HS-27A (cell line): ENCODE measurements at regions not wholly inside any gene's neighbourhood (a gene's known extent, or its start where the extent isn't known, plus 50 kb on each side); places are given as distances from the start of the nearest gene placed in this dataset.
A peak's percentile ranks its signal among the peaks of the same experiment; 100 is the strongest.

Source experiments
- DNase-seq: peaks from one replicate; pipeline ENCODE4 v3.0.0-alpha.2; 2012; ENCODE audit warnings: low read depth, missing footprints

GRCh38 chr18:44594799-44595467, 85.8 kb upstream of the SETBP1 start:
- DNase-seq: peak; percentile 77

- DNase-seq: no peak
Observed at GRCh38 chr18:44597797-44598196, 82.9 kb upstream of the SETBP1 start.

- DNase-seq: no peak
Observed at GRCh38 chr18:44598514-44598913, 82.2 kb upstream of the SETBP1 start.

- no peak for DNase-seq
Observed at GRCh38 chr18:44599412-44599811, 81.3 kb upstream of the SETBP1 start.

- peak; percentile 89 for DNase-seq
Observed at GRCh38 chr18:44601447-44601846, 79.2 kb upstream of the SETBP1 start.

- DNase-seq: no peak
Observed at GRCh38 chr18:44602380-44602779, 78.3 kb upstream of the SETBP1 start.

DNA sequence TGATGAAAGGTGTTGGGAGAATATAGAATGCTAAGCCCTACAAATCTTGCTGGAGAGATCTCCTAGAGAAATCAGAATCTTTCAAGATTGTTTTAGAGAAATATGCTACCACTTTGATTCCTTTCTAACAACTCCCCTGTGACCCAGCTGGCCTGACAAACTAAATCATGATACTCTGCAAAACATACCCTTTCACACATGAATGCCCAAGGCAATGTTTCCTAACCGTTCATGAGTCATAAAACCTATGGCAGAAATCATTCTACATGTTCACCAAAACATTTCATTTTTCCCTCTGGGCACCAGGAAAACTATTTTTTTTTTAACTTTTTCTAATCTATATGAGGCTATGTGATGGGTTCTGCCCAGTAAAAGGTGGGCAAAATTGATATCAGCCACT, 77.8 kb upstream of the SETBP1 start:
- no peak for DNase-seq

DNA sequence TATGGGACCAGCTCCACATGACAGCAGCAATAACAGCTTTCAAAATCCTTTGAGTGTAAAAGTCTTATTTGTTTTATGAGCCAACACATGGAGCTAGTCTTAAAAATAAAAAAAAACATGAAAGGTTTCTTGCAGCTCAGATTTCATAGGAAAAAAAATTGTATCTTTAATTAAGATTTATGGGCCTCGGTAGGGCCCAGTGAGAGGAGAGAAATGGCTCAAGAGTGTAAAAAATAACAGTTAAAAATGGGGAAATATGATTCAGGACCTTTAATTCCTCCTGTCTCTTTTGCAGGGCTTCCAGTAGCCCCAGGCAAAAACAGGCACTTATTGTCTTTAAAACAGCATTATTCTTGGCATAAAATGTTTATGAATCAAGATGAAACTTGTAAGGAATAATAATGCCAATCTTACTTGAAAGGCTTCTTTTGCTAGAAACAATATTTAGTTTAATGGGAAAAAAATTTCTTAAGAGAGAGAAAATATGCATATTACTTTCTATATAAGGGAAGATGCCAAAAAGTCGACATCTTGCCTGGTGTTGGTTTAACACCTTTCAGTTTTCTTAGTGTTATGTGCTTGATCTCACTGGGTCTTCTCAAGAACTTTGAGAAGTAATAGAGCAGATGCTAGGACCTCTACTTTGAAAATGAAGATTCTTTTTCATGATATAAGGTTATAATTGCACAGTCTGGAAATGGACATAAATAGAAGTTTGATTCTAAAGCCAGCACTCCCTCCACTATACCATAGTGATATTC, 71.3 kb upstream of the SETBP1 start:
- DNase-seq: no peak

- no peak for DNase-seq
Observed at GRCh38 chr18:44620812-44621211, 59.9 kb upstream of the SETBP1 start.

DNA sequence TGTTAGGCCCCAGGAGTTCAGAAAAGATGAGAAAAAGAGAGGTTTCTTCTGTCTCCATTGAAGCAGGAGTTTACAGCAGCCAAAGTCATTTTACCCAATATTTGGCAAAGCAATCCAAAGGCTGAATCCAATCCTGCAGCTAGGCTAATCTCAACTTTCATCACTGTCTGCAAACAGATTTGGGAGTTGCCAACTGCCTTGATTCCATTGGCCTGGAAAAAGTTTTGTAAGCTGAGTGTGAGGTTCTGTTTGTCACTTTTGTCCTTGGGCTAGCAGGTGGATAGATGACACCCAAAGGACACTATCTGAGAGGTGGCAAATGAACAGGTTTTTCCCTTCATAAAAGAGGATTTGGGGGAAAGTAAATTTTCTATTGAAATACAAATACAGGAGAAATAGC, 56.6 kb upstream of the SETBP1 start:
- no peak for DNase-seq

GRCh38 chr18:44625386-44625785, 55.3 kb upstream of the SETBP1 start:
- no peak for DNase-seq

GRCh38 chr18:44626236-44626635, 54.5 kb upstream of the SETBP1 start:
- no peak for DNase-seq

DNA sequence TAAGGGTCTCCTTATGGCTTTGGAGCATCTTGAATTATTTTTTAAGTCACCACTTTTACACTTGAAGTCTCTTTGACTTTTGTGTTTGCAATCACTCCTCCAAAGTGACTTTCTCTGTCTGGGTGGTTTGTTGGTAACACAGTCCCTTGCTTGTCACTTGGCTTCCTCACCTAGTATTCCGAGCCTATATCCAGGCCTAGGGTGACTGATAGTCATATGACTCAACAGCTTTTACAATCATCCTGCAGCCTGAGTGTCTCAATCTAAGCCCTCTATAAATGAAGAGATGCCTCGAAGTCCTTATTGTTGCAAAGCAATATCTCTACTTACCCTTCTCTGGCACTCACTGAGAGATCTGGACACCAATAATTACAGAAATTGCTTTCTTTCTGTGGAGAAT, 53.9 kb upstream of the SETBP1 start:
- DNase-seq: no peak

DNA sequence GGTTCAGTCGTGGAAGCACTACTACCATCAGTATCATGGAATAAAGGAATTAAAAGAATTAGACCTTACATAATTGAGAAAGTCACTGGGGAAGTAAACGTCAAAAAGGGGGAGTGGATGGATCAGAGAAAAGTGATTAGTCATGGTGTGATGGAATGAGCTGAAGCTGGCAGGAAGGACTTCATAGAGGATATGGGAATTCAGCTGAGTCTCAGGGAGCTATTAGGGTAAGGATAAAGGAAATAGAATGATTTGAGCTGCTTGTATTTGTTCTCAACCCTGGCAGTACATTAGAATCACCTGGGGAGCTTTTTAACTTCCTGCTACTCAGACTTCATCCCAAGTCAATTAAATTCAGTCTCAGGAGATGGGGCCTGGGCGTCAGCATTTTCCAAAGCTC, 53.4 kb upstream of the SETBP1 start:
- no peak for DNase-seq

GRCh38 chr18:44629406-44629805, 51.3 kb upstream of the SETBP1 start:
- no peak for DNase-seq

GRCh38 chr18:44630118-44630517, 50.6 kb upstream of the SETBP1 start:
- DNase-seq: no peak
